ENCODE measurements at regions not wholly inside any gene's neighbourhood (a gene's known extent, or its start where the extent isn't known, plus 50 kb on each side); places are given as distances from the start of the nearest gene placed in this dataset.

GRCh38 chr11:26018336-26018735, 313.6 kb upstream of the ANO3 start:
- Histone ChIP-seq H3K9me3 (no peaks in the 10 kb centered on the region), H3K4me3 (no peak overlapping the region), H3K36me3 (ENCODE audit: insufficient read depth in 1 of 2, low read depth in 1 of 2) (no peaks in the 10 kb centered on the region), H3K4me1 (no peaks in the 10 kb centered on the region), H3K27ac (no peak overlapping the region), H3K27me3 (ENCODE audit: insufficient read depth in 3 of 3, low read length in 2 of 3) (no peaks in the 10 kb centered on the region)
- intact Hi-C loops (cut with DNase I) = no loop called here
- ATAC-seq (no peak), DNase-seq (no peak)
- TF ChIP-seq, protein P1, sequence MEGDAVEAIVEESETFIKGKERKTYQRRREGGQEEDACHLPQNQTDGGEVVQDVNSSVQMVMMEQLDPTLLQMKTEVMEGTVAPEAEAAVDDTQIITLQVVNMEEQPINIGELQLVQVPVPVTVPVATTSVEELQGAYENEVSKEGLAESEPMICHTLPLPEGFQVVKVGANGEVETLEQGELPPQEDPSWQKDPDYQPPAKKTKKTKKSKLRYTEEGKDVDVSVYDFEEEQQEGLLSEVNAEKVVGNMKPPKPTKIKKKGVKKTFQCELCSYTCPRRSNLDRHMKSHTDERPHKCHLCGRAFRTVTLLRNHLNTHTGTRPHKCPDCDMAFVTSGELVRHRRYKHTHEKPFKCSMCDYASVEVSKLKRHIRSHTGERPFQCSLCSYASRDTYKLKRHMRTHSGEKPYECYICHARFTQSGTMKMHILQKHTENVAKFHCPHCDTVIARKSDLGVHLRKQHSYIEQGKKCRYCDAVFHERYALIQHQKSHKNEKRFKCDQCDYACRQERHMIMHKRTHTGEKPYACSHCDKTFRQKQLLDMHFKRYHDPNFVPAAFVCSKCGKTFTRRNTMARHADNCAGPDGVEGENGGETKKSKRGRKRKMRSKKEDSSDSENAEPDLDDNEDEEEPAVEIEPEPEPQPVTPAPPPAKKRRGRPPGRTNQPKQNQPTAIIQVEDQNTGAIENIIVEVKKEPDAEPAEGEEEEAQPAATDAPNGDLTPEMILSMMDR (IDR thresholded peaks at IDR 0.05) = no peak

DNA sequence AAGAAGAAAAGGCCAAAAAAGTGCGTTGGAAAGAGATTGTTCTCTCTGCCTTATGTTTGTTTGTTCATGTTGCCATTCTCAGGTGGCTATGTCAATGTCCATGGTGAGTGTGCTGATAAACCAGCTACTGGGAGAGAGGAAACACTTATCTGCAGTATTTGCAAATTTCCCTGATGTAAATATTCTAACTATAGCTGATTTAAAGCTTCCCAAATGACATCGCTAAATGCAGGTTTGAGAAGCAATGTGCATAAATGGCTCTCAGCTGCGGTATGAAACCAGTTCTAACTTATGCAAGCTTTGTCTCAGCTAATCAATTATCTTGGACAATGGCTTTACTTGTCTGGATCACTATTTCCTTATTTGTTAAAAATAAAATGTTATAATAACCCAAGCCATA, 312.5 kb upstream of the ANO3 start:
- H3K27ac ChIP-seq = no peak overlapping the region
- no peaks in the 10 kb centered on the region for H3K36me3 ChIP-seq (ENCODE audit: insufficient read depth in 1 of 2, low read depth in 1 of 2)
- 80 to 83% (median 83%) methylated on average over 3 of the region's 3 CpGs for WGBS, 3 donors
- no peaks in the 10 kb centered on the region for H3K27me3 ChIP-seq (ENCODE audit: insufficient read depth in 3 of 3, low read length in 2 of 3)
- H3K4me3 ChIP-seq = no peak overlapping the region
- no peaks in the 10 kb centered on the region for H3K4me1 ChIP-seq
- no peaks in the 10 kb centered on the region for H3K9me3 ChIP-seq
- intact Hi-C loops (cut with DNase I) = no loop called here
- TF ChIP-seq, protein P1 (IDR thresholded peaks at IDR 0.05) = no peak
- DNase-seq (no peak), ATAC-seq (no peak)

- DNase-seq = no peak
- H3K36me3 ChIP-seq (ENCODE audit: insufficient read depth in 1 of 2, low read depth in 1 of 2) = no peaks in the 10 kb centered on the region
- no peaks in the 10 kb centered on the region for H3K4me1 ChIP-seq
- H3K4me3 ChIP-seq = no peak overlapping the region
- H3K27ac ChIP-seq = no peak overlapping the region
- 42 to 59% (median 42%) methylated on average over 1 of the region's 1 CpG for WGBS, 3 donors
- intact Hi-C loops (cut with DNase I) = no loop called here
- no peak for ATAC-seq
- no peaks in the 10 kb centered on the region for H3K9me3 ChIP-seq
- TF ChIP-seq, protein P1 (IDR thresholded peaks at IDR 0.05) = no peak
- no peaks in the 10 kb centered on the region for H3K27me3 ChIP-seq (ENCODE audit: insufficient read depth in 3 of 3, low read length in 2 of 3)
Observed at GRCh38 chr11:26021017-26021416, 310.9 kb upstream of the ANO3 start.

GRCh38 chr11:26023057-26023456, 308.9 kb upstream of the ANO3 start:
- Histone ChIP-seq H3K27ac (no peak overlapping the region), H3K4me1 (no peaks in the 10 kb centered on the region), H3K27me3 (ENCODE audit: insufficient read depth in 3 of 3, low read length in 2 of 3) (no peaks in the 10 kb centered on the region), H3K9me3 (no peaks in the 10 kb centered on the region), H3K36me3 (ENCODE audit: insufficient read depth in 1 of 2, low read depth in 1 of 2) (no peaks in the 10 kb centered on the region), H3K4me3 (no peak overlapping the region)
- DNase-seq (no peak), ATAC-seq (no peak)
- intact Hi-C loops (cut with DNase I) = no loop called here
- TF ChIP-seq, protein P1 (IDR thresholded peaks at IDR 0.05) = no peak
- 46 to 60% (median 57%) methylated on average over 2 of the region's 2 CpGs for WGBS, 3 donors

GRCh38 chr11:26025676-26026075, 306.3 kb upstream of the ANO3 start:
- 84 to 93% (median 93%) methylated on average over 2 of the region's 2 CpGs for WGBS, 3 donors

More at GRCh38 chr11:26025676-26026075, 306.3 kb upstream of the ANO3 start:
- H3K36me3 ChIP-seq (ENCODE audit: insufficient read depth in 1 of 2, low read depth in 1 of 2) = no peaks in the 10 kb centered on the region
- DNase-seq (no peak), ATAC-seq (no peak)
- H3K27me3 ChIP-seq (ENCODE audit: insufficient read depth in 3 of 3, low read length in 2 of 3) = no peaks in the 10 kb centered on the region
- no peaks in the 10 kb centered on the region for H3K4me1 ChIP-seq
- no peak overlapping the region for H3K4me3 ChIP-seq
- TF ChIP-seq, protein P1 (IDR thresholded peaks at IDR 0.05) = no peak
- no peaks in the 10 kb centered on the region for H3K9me3 ChIP-seq
- H3K27ac ChIP-seq = no peak overlapping the region
- intact Hi-C loops (cut with DNase I) = no loop called here
